ENCODE measurements at regions not wholly inside any gene's neighbourhood (a gene's known extent, or its start where the extent isn't known, plus 50 kb on each side); places are given as distances from the start of the nearest gene placed in this dataset.

DNA sequence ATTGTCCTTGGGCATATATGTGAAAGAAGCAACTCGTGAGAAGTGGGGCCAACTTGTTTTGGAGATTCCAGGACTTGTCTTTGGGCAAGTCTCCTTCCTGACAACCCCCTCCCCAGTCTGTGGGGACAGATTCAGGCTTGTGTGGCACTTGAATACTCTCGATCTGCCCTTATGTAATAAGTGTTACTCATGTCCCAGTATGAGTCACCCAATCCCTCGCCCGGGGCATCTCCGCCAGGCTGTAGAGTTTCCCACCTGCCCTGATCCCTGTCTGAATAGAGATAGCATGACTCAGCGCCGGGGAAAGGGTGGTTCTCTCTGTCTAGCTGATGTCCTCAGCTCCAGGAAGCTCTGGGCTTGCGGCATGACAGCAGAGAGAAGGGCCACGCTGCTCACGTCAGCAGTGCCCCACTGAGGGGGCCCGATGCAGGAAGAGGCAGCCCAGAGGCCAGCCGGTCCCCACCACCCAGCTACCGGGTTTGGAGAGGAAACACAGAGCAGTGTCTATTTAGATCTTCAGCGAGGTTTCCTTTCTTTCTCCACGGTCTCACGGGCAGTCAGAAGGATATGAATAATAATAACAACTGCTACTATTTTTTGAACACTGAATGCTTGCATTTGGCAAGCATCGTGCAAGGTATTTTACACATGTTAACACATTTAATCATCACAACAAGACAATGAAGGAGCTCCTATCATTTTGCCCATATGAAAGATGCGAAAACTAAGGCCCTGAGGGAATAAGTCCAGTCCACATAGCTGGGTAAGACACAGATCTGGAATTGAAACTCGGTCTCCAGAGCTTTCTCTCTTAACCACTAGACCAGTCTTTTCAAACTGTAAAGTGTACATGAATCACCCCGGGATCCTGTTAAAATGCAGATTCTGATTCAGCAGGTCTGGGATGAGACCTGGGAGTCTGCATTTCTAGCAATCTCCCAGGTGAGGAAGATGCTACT, 426.7 kb upstream of the MAF start:
- TF ChIP-seq, protein P1, sequence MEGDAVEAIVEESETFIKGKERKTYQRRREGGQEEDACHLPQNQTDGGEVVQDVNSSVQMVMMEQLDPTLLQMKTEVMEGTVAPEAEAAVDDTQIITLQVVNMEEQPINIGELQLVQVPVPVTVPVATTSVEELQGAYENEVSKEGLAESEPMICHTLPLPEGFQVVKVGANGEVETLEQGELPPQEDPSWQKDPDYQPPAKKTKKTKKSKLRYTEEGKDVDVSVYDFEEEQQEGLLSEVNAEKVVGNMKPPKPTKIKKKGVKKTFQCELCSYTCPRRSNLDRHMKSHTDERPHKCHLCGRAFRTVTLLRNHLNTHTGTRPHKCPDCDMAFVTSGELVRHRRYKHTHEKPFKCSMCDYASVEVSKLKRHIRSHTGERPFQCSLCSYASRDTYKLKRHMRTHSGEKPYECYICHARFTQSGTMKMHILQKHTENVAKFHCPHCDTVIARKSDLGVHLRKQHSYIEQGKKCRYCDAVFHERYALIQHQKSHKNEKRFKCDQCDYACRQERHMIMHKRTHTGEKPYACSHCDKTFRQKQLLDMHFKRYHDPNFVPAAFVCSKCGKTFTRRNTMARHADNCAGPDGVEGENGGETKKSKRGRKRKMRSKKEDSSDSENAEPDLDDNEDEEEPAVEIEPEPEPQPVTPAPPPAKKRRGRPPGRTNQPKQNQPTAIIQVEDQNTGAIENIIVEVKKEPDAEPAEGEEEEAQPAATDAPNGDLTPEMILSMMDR (IDR thresholded peaks at IDR 0.05) = no peak
- no peak for TF ChIP-seq EZH2 (IDR thresholded peaks at IDR 0.05; ENCODE audit: borderline replicate concordance, insufficient read depth, low read depth, low read length, poor library complexity, severe bottlenecking)
